ENCODE measurements at regions not wholly inside any gene's neighbourhood (a gene's known extent, or its start where the extent isn't known, plus 50 kb on each side); places are given as distances from the start of the nearest gene placed in this dataset.

GRCh38 chr5:173671121-173671949, 54.9 kb upstream of the BOD1 start:
- DNase-seq (ENCODE audit: low read depth) = no peak
- H3K4me3 ChIP-seq (ENCODE audit: control insufficient read depth, low read depth, low read length) = no peak overlapping the region; the same call in 1 of the 2 replicates
- TF ChIP-seq CTCF (IDR thresholded peaks at IDR 0.05; ENCODE audit: control insufficient read depth, insufficient read depth, low read depth, low read length, missing control alignments) = no peak

- no peak for TF ChIP-seq CTCF (IDR thresholded peaks at IDR 0.05; ENCODE audit: control insufficient read depth, insufficient read depth, low read depth, low read length, missing control alignments)
- H3K4me3 ChIP-seq (ENCODE audit: control insufficient read depth, low read depth, low read length) = no peak overlapping the region
- no peak for DNase-seq (ENCODE audit: low read depth)
Measured at GRCh38 chr5:173672166-173672565, 55.7 kb upstream of the BOD1 start.

DNA sequence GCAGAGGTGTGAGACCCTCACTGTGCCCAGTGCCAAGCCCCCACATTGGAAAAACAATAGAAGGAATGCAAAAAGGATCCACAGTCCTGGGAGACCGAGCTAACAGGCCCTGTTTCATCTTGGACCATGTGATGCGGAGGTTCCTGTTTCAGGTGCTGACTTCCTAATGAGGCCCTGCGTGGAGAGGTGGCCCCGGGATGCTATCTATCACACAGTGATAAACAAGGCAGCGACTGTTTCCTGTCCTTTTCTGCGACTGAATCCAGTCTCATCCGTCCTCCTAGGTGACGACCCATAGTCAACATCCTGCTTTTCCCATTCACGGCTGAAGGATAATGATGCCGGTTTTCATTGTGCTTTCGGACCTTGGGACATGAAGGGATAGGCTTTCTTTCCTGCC, 56.4 kb upstream of the BOD1 start:
- no peak for DNase-seq (ENCODE audit: low read depth)
- no peak overlapping the region for H3K4me3 ChIP-seq (ENCODE audit: control insufficient read depth, low read depth, low read length)
- TF ChIP-seq CTCF (IDR thresholded peaks at IDR 0.05; ENCODE audit: control insufficient read depth, insufficient read depth, low read depth, low read length, missing control alignments) = no peak

DNA sequence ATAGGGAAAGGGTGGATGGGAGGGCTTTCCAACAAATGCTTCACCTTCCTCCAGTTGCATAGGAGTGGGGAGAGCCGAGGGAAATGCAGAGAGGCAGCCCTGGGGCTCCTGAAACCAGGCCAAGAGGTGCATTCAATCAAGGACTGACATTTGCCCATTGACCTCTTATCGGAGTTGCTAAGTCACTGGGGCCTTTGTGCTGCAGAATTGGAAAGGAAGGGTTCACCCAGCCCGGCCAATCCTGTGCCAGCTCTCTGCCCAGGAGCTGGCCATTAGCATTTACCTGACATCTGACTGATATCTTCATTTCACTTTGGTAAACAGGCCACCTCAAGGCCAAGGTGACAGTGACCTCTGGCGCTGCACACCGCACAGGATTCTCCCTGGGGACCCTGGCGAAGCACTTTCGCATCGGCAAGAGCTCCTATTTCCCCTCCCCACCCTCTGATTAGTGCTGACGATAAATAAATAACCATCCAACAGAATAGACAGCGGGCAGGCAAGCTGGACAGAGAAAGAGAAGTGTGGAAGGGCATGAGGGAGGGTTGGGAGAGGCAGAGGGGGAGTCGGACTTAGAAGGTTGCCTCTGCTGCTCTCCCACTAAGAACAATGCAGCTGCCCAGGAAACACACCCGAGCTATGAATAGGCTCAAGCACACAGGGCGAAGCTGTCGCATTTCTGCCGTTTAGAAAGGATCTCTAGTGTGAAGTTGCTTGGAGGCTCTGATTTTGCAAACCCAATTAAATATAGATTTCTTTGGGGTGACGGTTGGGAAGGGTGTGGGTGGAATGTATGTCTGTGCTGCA, 57.0 kb upstream of the BOD1 start:
- TF ChIP-seq CTCF (IDR thresholded peaks at IDR 0.05; ENCODE audit: control insufficient read depth, insufficient read depth, low read depth, low read length, missing control alignments) = no peak
- H3K4me3 ChIP-seq (ENCODE audit: control insufficient read depth, low read depth, low read length) = no peak overlapping the region
- no peak for DNase-seq (ENCODE audit: low read depth)

- no peak overlapping the region for H3K4me3 ChIP-seq (ENCODE audit: control insufficient read depth, low read depth, low read length)
- TF ChIP-seq CTCF (IDR thresholded peaks at IDR 0.05; ENCODE audit: control insufficient read depth, insufficient read depth, low read depth, low read length, missing control alignments) = no peak
- no peak for DNase-seq (ENCODE audit: low read depth)
Measured at GRCh38 chr5:173675287-173675996, 59.0 kb upstream of the BOD1 start.

- H3K4me3 ChIP-seq (ENCODE audit: control insufficient read depth, low read depth, low read length) = no peak overlapping the region
- DNase-seq (ENCODE audit: low read depth) = no peak
- TF ChIP-seq CTCF (IDR thresholded peaks at IDR 0.05; ENCODE audit: control insufficient read depth, insufficient read depth, low read depth, low read length, missing control alignments) = no peak
Measured at GRCh38 chr5:173676375-173676774, 59.9 kb upstream of the BOD1 start.

Measured in AG09309 (cell line).